ENCODE measurements at regions not wholly inside any gene's neighbourhood (a gene's known extent, or its start where the extent isn't known, plus 50 kb on each side); places are given as distances from the start of the nearest gene placed in this dataset.
A peak's percentile ranks its signal among the peaks of the same experiment; 100 is the strongest.

GRCh38 chr9:126556560-126557250, 57.0 kb upstream of the LMX1B start:
- H3K4me1 ChIP-seq (replicated peaks in 1 of 2), result no peaks in the 10 kb centered on the region

DNA sequence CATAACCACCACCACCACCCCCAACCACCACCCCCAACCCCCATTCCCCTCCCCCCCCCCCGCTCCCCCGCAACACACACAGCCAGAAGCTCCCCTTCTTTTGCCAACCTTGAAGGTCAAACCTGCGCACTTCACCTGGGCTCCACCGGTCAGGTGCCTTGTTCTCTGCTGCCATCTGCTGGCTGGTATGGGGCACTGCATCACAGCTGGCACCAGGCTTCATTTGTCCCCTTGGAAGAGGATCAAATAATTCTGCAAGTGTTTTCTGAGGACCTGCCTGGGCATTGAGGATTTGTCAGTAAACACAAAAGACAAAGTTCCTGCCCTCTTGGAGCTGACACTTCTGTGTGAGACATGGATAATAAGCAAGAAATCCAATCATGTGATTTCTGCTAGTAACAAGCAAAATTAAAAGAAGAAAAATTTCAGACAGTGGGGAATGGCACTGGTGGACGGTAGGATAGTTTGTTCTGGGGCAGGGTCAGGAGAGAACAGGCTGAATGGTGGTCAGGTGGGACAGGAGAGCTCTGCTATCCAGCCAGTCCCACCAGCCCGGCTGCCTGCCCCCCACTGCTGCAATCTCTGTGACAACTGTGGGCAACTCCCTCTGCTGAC, 55.6 kb upstream of the LMX1B start:
- intact Hi-C loops (cut with DNase I), result loop anchor here in 1 of 2 donors (5.0 kb wide), 1 partner anchor 56 kb away; no protein-coding TSS in a partner anchor
- 9 to 35% (median 16%) methylated on average over 2 to 6 of the region's 6 CpGs for whole genome bisulfite sequencing, 4 donors
- Histone ChIP-seq H3K27me3 (peaks cover 20% of the 10 kb centered on the region), H3K36me3 (replicated peaks in 1 of 2) (no peaks in the 10 kb centered on the region), H3K9me3 (replicated peaks in 1 of 3) (no peaks in the 10 kb centered on the region), H3K4me1 (replicated peaks in 1 of 2) (no peaks in the 10 kb centered on the region), H3K27ac (no peak overlapping the region), H3K4me3 (no peak overlapping the region)
- TF ChIP-seq POLR2A (IDR thresholded peaks at IDR 0.05) (no peak), CTCF (IDR thresholded peaks at IDR 0.05) (peak; percentile 82 to 97 (median 87))
- peak; percentile 40 to 90 (median 66) for DNase-seq

More at GRCh38 chr9:126556560-126557250, 57.0 kb upstream of the LMX1B start:
- Histone ChIP-seq H3K36me3 (replicated peaks in 1 of 2) (no peaks in the 10 kb centered on the region), H3K27ac (no peak overlapping the region), H3K27me3 (peaks cover 15% of the 10 kb centered on the region), H3K4me3 (no peak overlapping the region), H3K9me3 (replicated peaks in 1 of 3) (no peaks in the 10 kb centered on the region)
- TF ChIP-seq POLR2A (IDR thresholded peaks at IDR 0.05) (no peak), CTCF (IDR thresholded peaks at IDR 0.05) (no peak)
- 75 to 83% (median 78%) methylated on average over 17 to 21 of the region's 21 CpGs for WGBS, 4 donors
- intact Hi-C loops (cut with DNase I), result loop anchor here (2.0 to 5.0 kb wide), 2 partner anchors 54 to 56 kb away; no protein-coding TSS in a partner anchor
- DNase-seq, result no peak

GRCh38 chr9:126559296-126559695, 54.4 kb upstream of the LMX1B start:
- DNase-seq, result no peak
- no peaks in the 10 kb centered on the region for H3K4me1 ChIP-seq (replicated peaks in 1 of 2)
- WGBS, 4 donors, result 76 to 93% (median 80%) methylated on average over 2 of the region's 2 CpGs
- H3K4me3 ChIP-seq, result no peak overlapping the region
- H3K36me3 ChIP-seq (replicated peaks in 1 of 2), result no peaks in the 10 kb centered on the region
- TF ChIP-seq CTCF (IDR thresholded peaks at IDR 0.05) (no peak), POLR2A (IDR thresholded peaks at IDR 0.05) (no peak)
- intact Hi-C loops (cut with DNase I), result loop anchor here in 1 of 2 donors (5.0 kb wide), 1 partner anchor 57 kb away; no protein-coding TSS in a partner anchor
- H3K27ac ChIP-seq, result no peak overlapping the region
- H3K27me3 ChIP-seq, result peaks cover 20% of the 10 kb centered on the region
- no peaks in the 10 kb centered on the region for H3K9me3 ChIP-seq (replicated peaks in 1 of 3)

DNA sequence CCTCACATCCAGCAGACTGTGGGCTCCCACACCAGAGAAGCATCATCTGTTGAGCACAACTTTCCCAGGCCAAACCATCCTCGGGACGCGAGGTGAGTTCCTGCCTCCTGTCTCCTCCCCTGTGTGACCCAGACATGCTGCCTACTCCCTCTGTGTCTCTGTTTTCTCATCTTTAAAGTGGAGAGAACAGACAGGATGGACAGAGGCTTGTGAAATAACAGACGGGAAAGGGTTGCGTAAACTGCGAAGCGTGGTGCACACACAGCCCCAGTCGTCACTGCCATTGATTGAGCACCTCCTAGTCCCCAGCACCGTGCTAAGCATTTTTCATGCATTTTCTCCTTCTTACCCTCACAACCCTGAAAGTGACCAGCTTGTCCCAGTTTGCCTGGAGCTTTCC, 52.1 kb upstream of the LMX1B start:
- no peak for DNase-seq
- intact Hi-C loops (cut with DNase I), result no loop called here

More for the DNA sequence above, 52.1 kb upstream of the LMX1B start:
- TF ChIP-seq CTCF (IDR thresholded peaks at IDR 0.05) (no peak), POLR2A (IDR thresholded peaks at IDR 0.05) (no peak)
- peaks cover 20% of the 10 kb centered on the region for H3K27me3 ChIP-seq
- no peaks in the 10 kb centered on the region for H3K36me3 ChIP-seq (replicated peaks in 1 of 2)
- WGBS, 4 donors, result 42 to 51% (median 50%) methylated on average over 9 of the region's 9 CpGs
- H3K4me3 ChIP-seq, result no peak overlapping the region
- H3K4me1 ChIP-seq (replicated peaks in 1 of 2), result no peaks in the 10 kb centered on the region
- H3K9me3 ChIP-seq (replicated peaks in 1 of 3), result no peaks in the 10 kb centered on the region
- H3K27ac ChIP-seq, result no peak overlapping the region
